ENCODE measurements at regions not wholly inside any gene's neighbourhood (a gene's known extent, or its start where the extent isn't known, plus 50 kb on each side); places are given as distances from the start of the nearest gene placed in this dataset.

- Histone ChIP-seq H3K79me2 (ENCODE audit: insufficient read depth, low read length) (no peaks in the 10 kb centered on the region), H3K36me3 (ENCODE audit: insufficient read depth, low read length) (no peaks in the 10 kb centered on the region), H3K4me1 (ENCODE audit: insufficient read depth, low read length, severe bottlenecking) (no peaks in the 10 kb centered on the region), H2AFZ (ENCODE audit: low read length) (no peak overlapping the region), H3K4me2 (ENCODE audit: low read length) (no peak overlapping the region), H3K9me2 (ENCODE audit: low read depth, low read length) (no peaks in the 10 kb centered on the region), H3K27me3 (ENCODE audit: insufficient read depth, low read length) (no peaks in the 10 kb centered on the region), H3K4me3 (ENCODE audit: low read depth, low read length, poor library complexity, severe bottlenecking) (no peak overlapping the region), H4K20me1 (ENCODE audit: insufficient read depth, low read length) (no peaks in the 10 kb centered on the region), H3K27ac (ENCODE audit: low read depth, low read length, poor library complexity, severe bottlenecking) (no peak overlapping the region), H3F3A (ENCODE audit: insufficient read depth, low read length) (no peaks in the 10 kb centered on the region), H3K9ac (ENCODE audit: low read length) (no peak overlapping the region), H3K9me3 (ENCODE audit: low read length) (no peaks in the 10 kb centered on the region)
- no peak for TF ChIP-seq EZH2 (IDR thresholded peaks at IDR 0.05; ENCODE audit: borderline replicate concordance, low read length)
- no peak for TF ChIP-seq CTCF (IDR thresholded peaks at IDR 0.05; ENCODE audit: low read length)
These were observed 135.1 kb upstream of the PACRGL start for GRCh38 chr4:20565075-20565721.

- no peak for TF ChIP-seq EZH2 (IDR thresholded peaks at IDR 0.05; ENCODE audit: borderline replicate concordance, low read length)
- TF ChIP-seq CTCF (IDR thresholded peaks at IDR 0.05; ENCODE audit: low read length): no peak
- no peaks in the 10 kb centered on the region for H3K27me3 ChIP-seq (ENCODE audit: insufficient read depth, low read length)
- no peaks in the 10 kb centered on the region for H3K4me1 ChIP-seq (ENCODE audit: insufficient read depth, low read length, severe bottlenecking)
- H3F3A ChIP-seq (ENCODE audit: insufficient read depth, low read length): no peaks in the 10 kb centered on the region
- no peaks in the 10 kb centered on the region for H4K20me1 ChIP-seq (ENCODE audit: insufficient read depth, low read length)
- H2AFZ ChIP-seq (ENCODE audit: low read length): no peak overlapping the region
- H3K9me2 ChIP-seq (ENCODE audit: low read depth, low read length): no peaks in the 10 kb centered on the region
- no peaks in the 10 kb centered on the region for H3K9me3 ChIP-seq (ENCODE audit: low read length)
- no peak overlapping the region for H3K27ac ChIP-seq (ENCODE audit: low read depth, low read length, poor library complexity, severe bottlenecking)
- H3K79me2 ChIP-seq (ENCODE audit: insufficient read depth, low read length): no peaks in the 10 kb centered on the region
- H3K4me2 ChIP-seq (ENCODE audit: low read length): no peak overlapping the region
- H3K9ac ChIP-seq (ENCODE audit: low read length): no peak overlapping the region
- H3K36me3 ChIP-seq (ENCODE audit: insufficient read depth, low read length): no peaks in the 10 kb centered on the region
- H3K4me3 ChIP-seq (ENCODE audit: low read depth, low read length, poor library complexity, severe bottlenecking): no peak overlapping the region
These were observed 129.1 kb upstream of the PACRGL start for GRCh38 chr4:20570981-20571715.

GRCh38 chr4:20572976-20573375, 127.3 kb upstream of the PACRGL start:
- Histone ChIP-seq H3K27ac (ENCODE audit: low read depth, low read length, poor library complexity, severe bottlenecking) (no peak overlapping the region), H3K36me3 (ENCODE audit: insufficient read depth, low read length) (no peaks in the 10 kb centered on the region), H2AFZ (ENCODE audit: low read length) (no peak overlapping the region), H3K4me1 (ENCODE audit: insufficient read depth, low read length, severe bottlenecking) (no peaks in the 10 kb centered on the region), H3K4me3 (ENCODE audit: low read depth, low read length, poor library complexity, severe bottlenecking) (no peak overlapping the region), H3F3A (ENCODE audit: insufficient read depth, low read length) (no peaks in the 10 kb centered on the region), H3K9me3 (ENCODE audit: low read length) (no peaks in the 10 kb centered on the region), H3K9ac (ENCODE audit: low read length) (no peak overlapping the region), H4K20me1 (ENCODE audit: insufficient read depth, low read length) (no peaks in the 10 kb centered on the region), H3K4me2 (ENCODE audit: low read length) (no peak overlapping the region), H3K27me3 (ENCODE audit: insufficient read depth, low read length) (no peaks in the 10 kb centered on the region), H3K79me2 (ENCODE audit: insufficient read depth, low read length) (no peaks in the 10 kb centered on the region), H3K9me2 (ENCODE audit: low read depth, low read length) (no peaks in the 10 kb centered on the region)
- no peak for TF ChIP-seq CTCF (IDR thresholded peaks at IDR 0.05; ENCODE audit: low read length)
- TF ChIP-seq EZH2 (IDR thresholded peaks at IDR 0.05; ENCODE audit: borderline replicate concordance, low read length): no peak

All from OCI-LY1 (cell line).